ENCODE measurements at regions not wholly inside any gene's neighbourhood (a gene's known extent, or its start where the extent isn't known, plus 50 kb on each side); places are given as distances from the start of the nearest gene placed in this dataset.

- DNase-seq = no peak
These were observed 294.1 kb upstream of the FLRT2 start for GRCh38 chr14:85235868-85236267.

GRCh38 chr14:85236296-85236695, 293.6 kb upstream of the FLRT2 start:
- DNase-seq = no peak

- DNase-seq = no peak
These were observed 290.2 kb upstream of the FLRT2 start for GRCh38 chr14:85239791-85240190.

GRCh38 chr14:85241022-85241855, 288.7 kb upstream of the FLRT2 start:
- no peak for DNase-seq

- DNase-seq = no peak
These were observed 287.3 kb upstream of the FLRT2 start for GRCh38 chr14:85242666-85243065.

- no peak for DNase-seq
These were observed 286.6 kb upstream of the FLRT2 start for GRCh38 chr14:85243321-85243720.

GRCh38 chr14:85247071-85247470, 282.9 kb upstream of the FLRT2 start:
- no peak for DNase-seq

GRCh38 chr14:85248881-85249635, 280.9 kb upstream of the FLRT2 start:
- DNase-seq = no peak

- DNase-seq = no peak
These were observed 279.3 kb upstream of the FLRT2 start for GRCh38 chr14:85250414-85251189.

- DNase-seq = no peak
These were observed 277.9 kb upstream of the FLRT2 start for GRCh38 chr14:85252011-85252410.

- no peak for DNase-seq
These were observed 275.2 kb upstream of the FLRT2 start for GRCh38 chr14:85254711-85255110.

- no peak for DNase-seq
These were observed 272.7 kb upstream of the FLRT2 start for GRCh38 chr14:85257287-85257686.

GRCh38 chr14:85263916-85264675, 265.8 kb upstream of the FLRT2 start:
- DNase-seq = no peak

- DNase-seq = no peak
These were observed 256.8 kb upstream of the FLRT2 start for GRCh38 chr14:85273099-85273677.

GRCh38 chr14:85273952-85274351, 256.0 kb upstream of the FLRT2 start:
- DNase-seq = no peak

- DNase-seq = no peak
These were observed 253.6 kb upstream of the FLRT2 start for GRCh38 chr14:85276161-85276978.

GRCh38 chr14:85276979-85277228, 253.0 kb upstream of the FLRT2 start:
- no peak for DNase-seq

- no peak for DNase-seq
These were observed 250.5 kb upstream of the FLRT2 start for GRCh38 chr14:85279407-85279806.

- DNase-seq = no peak
These were observed 249.9 kb upstream of the FLRT2 start for GRCh38 chr14:85280074-85280473.

GRCh38 chr14:85281921-85282320, 248.0 kb upstream of the FLRT2 start:
- DNase-seq = no peak

- DNase-seq = no peak
These were observed 241.9 kb upstream of the FLRT2 start for GRCh38 chr14:85288041-85288440.

- no peak for DNase-seq
These were observed 238.2 kb upstream of the FLRT2 start for GRCh38 chr14:85291731-85292130.
